Hindlimb muscle (tissue), 1 donor: ENCODE measurements at regions not wholly inside any gene's neighbourhood (a gene's known extent, or its start where the extent isn't known, plus 50 kb on each side); places are given as distances from the start of the nearest gene placed in this dataset.

Source experiments
- DNase-seq: peaks from one replicate; pipeline ENCODE4 v3.0.0-alpha.2; 2013

DNA sequence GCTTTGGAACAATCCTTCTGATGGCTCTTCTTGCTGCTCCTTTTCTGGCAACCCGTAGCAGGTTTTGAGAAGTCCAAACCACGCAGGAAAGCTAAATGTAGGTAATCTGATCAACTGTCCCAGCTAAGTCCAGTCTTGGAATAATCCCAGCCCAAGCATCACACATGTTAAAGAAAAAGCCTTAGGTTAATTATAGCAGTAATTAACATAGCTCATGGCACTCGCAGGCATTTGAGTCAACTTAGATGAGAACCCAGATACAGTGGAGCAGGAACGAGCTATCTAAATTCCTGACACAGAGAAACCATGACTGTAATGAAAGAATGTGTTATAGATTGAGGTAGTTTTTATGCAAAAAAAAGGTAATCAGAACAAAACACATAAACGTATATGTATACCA is 844.8 kb downstream of the CDH9 start:
- no peak for DNase-seq

DNA sequence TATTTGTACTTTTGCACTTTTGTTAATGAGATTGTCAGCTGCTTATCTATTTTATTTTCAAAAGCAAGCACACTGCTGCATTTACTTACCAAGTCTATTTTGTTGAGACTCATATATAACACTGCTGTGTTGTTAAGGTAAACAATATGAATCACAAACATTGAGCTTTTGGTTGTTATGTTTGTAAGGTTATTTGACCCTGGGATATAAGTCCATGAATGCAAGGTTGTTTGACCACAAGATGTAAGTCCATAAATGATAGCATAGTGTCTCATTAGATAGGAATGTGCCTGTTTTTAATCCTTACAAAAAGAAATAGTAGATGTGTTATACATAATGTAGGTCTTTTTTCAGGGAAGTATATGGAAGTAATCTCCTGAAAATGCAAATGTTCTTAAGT is 845.9 kb downstream of the CDH9 start:
- DNase-seq, result no peak

DNA sequence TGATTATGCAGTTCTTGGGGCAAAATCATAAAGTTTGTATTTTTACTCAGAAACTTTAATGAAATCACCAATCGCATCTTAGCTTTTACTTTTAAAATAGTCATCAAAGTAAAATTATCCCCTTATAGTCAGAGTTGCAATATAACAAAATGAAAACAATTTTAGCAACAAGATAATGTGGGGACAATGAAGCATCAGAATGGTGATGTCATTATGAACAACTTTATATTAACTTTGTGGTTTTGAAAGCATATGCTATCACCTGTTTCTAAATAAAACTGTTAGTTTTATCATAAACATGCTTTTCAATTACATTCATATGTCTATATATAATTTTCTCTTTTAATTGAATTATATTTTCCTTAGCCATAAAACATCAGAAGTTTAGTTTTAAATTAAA is 856.8 kb downstream of the CDH9 start:
- no peak for DNase-seq

DNA sequence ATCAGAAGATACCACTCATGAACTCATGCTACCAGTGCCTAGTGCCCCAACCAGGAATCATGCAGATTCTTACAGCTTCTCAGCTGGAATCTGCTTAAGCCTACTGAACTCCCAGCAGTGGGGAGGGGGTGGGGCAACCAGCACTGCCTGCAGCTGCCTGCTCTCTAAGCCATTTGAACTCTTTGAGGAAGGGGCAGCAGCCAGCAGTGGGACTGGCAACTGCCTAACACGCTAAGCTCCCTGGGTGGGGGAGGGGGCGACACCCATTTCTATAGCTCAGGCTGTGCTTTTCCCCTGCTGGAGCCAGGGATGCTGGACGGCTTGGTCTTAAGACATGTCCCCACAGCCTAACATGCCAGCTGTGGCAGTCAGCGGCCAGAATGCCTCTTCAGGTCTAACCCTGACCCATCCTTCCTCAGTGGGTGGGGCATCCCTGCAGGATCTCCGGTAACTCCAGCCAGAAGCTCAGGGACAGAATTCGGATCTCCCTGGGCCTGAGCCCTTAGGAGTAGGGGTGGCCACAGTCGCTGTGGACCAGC is 889.7 kb downstream of the CDH9 start:
- DNase-seq, result no peak

DNA sequence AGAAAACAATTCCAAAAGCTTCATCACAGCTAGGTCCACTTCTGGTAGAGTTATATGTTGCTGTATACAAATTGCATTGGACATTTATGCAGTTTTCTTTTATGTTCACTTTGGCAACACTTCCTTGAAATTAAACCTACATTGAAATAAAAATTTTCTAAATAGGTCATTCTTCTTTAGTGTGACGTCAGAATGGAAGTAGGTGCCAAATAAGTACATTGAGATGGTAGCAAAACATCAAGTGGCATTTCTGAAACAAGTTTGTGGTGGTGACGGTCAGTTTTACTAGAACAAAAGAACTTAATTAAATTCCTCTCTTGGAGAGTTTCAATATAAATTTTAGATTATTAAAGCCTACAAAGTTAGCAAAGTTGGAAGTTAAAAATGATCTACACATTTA is 895.1 kb downstream of the CDH9 start:
- DNase-seq, result no peak

DNA sequence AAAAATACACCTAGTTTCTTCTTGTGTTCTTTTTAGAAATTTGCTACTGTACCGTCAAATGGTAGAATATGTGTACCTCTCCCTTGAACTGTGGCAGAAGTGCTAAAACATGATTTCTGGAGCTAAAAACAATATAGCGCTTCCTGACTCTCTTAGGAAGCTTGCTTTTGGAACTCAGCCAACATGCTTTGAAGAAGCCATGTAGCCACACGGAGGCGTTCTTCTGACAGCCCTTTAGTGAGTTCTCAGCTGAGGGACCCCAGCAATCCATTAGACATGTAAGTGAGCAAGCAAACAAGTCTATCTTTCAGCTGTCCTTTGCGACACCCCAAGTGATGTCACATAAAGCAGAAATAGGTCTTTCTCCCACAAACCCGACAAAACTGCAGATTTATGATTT is 917.0 kb downstream of the CDH9 start:
- DNase-seq, result peak; percentile 23

DNA sequence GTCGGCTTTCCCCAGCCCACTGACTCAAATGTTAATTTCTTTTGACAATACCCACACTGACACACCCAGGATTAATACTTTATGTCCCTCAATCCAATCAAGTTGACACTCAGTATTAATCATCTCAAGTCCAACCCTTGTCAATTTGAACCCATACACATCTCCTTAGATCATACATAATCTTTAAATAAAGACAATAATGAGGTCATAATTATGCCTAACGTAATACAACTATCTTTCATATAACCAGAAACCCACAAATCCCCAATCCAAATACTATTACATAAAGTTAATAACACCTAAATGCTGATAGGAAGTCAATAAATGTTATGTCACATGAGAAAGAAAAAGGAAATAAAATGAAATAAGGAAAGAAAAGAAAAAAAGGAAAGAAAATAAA is 934.2 kb downstream of the CDH9 start:
- DNase-seq, result no peak

DNA sequence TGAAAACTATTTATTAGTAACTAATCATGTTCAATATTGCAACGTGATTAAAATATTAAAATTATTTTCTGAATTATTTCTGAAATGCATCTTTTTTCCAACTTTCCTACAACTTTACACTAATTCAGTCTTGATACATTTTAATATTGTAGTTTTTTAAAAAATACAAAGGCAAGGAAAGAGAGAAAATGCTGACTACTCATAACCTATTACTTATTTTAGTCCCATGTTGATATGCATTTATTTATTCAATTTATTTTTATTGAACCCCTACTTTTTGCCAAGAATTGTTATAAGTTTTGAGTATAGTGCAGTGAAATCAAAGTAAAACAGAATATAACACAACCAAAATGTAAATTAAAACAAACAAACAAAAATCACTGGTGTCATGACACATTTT is 978.2 kb downstream of the CDH9 start:
- no peak for DNase-seq

DNA sequence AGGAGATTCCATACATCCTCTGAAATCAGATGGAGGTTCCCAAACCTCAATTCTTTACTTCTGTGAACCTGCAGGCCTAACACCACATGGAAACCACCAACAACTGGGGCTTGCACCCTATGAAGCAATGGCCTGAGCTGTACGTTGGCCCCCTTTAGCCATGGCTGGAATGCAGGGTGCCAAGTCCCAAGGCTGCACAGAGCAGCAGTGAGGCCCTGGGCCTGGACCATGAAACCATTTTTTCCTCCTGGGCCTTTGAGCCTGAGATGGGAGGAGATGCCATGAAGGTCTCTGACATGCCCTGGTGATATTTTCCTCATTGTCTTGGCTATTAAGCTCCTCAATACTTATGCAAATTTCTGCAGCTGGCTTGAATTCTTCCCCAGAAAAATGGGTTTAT is 983.8 kb downstream of the CDH9 start:
- DNase-seq, result no peak

DNA sequence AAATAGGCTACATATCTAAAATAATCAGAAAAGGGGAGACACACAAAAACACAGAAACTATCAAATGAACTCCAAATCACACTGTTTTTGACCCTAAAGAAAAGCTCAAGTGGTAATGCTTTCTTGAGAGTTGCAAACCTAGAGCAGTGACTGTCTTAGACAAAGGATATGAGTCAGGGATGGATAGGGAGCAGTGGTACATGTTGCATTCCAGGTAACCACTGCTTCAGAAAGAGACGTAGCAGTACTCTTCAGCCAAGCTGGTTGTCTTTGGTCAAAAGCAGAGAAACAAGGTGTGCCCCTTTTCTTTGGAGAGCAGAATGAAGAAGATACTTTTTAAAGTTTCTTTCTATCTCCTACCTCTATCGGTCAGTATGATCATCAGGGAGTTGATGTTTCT is 1003.6 kb downstream of the CDH9 start:
- DNase-seq, result no peak

DNA sequence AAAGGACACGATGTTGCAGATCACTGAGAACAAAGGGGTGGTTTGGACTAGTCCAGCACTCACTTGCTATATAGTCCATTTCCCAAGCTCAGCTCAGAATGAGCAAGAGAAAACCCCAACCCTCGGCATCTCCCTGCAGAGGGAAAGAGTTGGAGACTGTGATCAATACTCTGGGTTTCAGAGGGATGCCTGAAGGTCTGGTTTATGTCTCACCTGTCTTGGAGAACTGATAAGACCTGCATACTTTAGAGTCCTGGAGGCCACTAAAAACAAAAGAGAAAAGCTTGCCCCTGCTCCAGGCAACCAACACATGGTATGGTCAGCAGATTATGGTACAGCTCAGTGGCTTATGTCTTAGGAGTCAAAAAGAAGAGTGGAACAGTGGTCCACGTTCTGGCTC is 1006.9 kb downstream of the CDH9 start:
- no peak for DNase-seq

DNA sequence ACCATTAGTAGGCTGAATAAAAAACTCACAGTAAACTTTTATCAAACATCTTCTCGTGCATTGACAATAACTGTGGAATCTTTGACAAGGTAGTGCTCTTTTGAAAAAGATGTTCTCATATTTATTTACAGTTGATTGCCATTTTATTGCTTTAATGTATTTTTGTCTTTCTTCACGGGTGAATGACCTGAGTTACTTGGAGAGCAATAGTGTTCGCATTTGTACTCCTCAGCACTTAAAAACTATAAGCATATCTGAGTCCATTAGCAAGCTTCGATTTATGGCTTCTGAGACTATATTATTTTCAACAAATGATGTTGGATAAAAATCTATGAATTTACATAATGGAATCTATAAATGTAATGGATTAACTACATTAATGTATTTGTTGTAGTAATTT is 1012.3 kb downstream of the CDH9 start:
- no peak for DNase-seq

DNA sequence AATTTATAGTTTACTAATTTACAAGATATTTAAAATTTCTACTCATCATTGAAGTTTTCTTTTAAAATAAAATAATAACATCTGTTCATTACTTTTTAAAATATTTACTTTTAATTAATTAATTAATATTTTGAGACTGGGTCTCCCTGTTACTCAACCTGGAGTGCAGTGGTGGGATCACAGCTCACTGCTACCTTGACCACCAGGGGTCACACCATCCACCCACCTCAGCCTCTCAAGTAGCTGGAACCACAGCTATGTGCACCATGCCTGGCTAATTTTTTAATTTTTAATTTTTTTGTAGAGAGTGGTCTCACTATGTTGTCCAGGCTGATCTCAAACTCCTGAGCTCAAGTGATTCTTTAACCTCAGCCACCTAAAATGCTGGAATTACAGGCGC is 1013.6 kb downstream of the CDH9 start:
- DNase-seq, result no peak

DNA sequence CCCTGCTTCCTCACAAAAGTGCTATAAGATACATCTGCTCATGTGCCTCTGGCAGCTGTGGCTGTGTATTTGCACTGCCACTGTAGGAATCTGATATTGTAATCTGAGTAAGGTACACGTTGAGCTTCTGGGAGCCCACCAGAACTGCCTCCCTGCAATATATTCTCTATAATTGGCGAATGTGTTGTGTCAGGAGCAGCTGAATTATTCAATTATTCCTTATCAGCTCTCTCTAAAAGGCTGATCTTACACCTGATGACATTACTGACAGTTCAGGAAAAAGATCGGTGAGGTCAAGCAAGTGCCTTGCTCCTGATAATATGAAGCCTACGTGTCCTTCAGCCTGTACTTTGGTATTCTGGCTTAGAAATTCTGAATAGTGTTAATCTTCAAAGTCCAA is 1015.0 kb downstream of the CDH9 start:
- no peak for DNase-seq

DNA sequence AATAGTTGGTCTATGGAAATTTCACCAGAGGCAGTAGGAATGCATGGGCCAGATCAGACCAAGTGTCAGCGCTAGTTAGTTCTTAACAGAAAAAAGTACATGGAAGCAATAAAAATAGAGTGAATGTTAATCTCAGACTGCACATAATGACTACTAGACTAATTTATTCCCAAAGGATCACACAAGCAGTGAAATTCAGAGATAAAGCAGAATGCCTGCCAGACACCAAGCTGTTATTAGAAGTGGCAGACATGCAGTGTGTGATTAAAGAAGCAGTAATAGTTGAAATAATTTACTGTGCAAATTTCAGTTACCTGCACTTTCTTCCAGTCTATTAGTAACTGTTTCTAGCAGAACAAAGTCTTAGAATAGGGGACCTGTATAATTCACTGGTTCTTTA is 1024.2 kb downstream of the CDH9 start:
- no peak for DNase-seq

DNA sequence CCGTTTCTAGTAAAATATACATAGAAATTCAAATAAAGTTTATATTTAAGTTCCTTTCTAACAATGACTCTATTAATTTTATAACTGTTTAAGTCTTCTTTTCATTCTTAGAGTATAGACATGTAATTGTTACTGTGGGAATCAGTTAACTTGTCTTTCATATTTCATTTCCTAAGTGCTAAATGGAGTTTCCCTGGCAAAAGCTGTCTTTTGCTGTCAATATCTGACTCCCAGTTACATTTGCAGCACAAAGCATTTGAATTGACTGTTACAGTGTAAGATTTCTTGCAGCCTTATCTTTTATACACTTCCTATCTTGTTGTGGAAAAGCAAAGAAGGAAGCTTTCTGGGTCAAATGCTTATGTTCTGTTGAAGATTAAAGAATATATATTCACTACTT is 1026.3 kb downstream of the CDH9 start:
- DNase-seq, result no peak

DNA sequence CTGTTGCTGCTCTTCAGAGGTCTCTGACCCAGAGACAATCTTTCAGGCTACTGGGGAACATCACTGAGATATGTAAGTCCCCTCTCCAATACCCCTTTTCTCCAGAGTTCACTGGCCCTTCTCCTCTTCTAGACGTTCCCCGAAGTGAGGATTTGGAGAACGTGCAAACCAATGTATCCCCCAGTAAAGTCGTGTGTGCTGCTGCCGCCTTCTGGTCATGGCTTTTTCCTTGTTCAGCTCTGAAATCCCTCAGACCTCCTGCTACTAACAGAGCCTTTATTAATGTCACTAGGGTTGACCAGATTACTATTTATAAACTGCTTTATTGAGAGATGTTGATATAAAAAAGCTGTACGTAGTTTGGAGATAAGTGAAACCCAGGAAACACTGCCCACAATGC is 1028.6 kb downstream of the CDH9 start:
- peak; percentile 7 for DNase-seq

DNA sequence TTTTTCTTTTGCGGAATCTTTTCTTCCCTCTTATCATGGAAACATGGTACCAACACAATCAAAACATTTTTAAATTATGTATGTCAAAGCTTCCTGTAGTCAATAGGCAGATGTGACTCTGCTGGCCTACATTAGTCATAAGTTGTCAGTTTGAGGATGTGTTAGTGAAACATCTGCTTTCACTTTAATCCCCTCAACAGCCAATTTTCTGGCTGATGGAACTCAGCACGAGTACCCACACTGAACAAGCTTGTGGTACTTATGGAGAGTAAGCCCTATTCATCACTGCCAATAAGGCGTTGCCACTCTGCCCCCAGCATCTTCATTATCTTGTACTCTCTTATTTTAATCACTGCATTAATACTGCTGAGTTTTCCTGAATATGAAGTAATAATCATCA is 1034.4 kb downstream of the CDH9 start:
- no peak for DNase-seq

DNA sequence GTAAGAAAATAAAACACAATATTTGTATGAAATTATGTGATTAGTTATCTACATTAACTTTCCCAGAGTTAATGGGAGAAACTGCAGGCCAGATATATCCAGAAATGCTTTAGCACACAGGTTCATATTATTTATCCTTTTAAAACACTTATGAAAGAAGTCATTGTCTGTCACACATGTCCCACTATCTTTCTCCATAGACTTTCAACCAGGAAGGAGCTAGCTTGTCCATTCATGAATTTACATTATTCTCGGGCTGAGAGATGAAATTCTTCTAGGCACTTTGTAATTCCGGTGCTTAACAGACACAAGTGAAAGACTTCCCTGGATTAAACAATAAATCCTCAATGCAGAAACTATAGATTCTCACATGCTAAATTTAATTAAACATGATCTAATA is 1043.2 kb downstream of the CDH9 start:
- no peak for DNase-seq

DNA sequence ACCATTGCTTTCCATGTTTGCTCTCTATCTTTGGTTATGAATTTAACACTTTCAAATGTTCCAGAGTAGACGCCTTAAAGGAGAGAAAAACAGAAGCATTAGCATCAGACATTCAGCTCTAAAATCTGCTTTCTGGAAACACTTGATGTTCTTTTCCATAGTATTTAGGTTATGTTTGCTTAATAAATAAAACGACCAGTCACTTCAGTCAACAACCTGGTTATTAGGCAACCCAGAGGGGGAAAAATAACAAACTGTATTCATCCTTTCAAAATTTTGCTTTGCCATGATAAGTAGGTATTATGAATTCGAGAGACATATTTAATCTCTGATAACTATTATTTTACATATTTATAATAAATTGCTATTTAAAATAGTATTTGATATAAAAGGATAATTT is 1044.7 kb downstream of the CDH9 start:
- no peak for DNase-seq

DNA sequence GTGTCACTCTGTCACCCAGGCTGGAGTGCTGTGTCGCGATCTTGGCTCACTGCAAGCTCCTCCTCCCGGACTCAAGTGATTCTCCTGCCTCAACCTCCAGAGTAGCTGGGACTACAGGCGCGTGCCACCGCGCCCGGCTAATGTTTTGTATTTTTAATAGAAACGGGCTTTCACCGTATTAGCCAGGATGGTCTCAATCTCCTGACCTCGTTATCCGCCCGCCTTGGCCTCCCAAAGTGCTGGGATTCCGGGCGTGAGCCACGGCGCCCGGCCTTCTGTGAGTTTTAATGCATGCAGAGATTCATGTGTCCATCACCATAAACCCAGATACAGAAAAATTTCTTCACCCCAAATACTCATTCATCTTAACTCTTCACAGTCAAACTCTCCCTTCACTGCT is 1046.7 kb downstream of the CDH9 start:
- DNase-seq, result no peak

DNA sequence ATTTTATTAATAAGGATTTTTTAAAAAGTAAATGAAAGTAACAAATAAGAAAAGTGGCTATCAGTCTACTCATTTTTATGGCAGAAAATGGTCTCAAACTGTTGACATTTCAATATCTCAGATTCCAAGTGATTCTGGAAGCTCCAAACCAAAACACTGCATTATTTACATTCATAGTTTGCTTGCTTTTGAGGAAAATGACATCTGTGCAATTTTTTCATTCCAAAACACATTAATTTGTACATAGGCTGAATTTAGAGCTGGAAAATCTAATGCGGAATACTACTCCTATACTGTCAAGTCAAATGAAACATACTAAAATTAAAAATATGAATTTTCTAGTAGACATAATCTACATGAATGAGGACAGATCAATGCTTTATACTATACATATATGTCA is 1047.6 kb downstream of the CDH9 start:
- no peak for DNase-seq

DNA sequence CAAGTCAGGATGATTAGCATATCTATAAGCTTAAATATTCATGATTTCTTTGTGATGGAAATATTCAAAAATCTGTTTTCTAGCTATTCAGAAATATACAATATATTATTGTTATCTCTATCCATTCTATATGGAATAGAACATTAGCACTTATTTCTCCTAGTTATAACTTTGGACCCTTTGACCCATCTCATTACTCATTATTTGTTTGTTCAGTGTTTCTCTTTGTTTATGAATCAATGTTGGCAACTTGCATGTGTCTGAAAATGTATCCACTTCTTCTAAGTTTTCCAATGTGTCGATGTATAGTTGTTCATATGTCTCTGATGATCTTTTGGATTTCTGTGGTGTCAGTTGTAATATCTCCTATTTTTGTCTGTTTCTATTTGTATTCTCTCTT is 1059.3 kb downstream of the CDH9 start:
- no peak for DNase-seq

DNA sequence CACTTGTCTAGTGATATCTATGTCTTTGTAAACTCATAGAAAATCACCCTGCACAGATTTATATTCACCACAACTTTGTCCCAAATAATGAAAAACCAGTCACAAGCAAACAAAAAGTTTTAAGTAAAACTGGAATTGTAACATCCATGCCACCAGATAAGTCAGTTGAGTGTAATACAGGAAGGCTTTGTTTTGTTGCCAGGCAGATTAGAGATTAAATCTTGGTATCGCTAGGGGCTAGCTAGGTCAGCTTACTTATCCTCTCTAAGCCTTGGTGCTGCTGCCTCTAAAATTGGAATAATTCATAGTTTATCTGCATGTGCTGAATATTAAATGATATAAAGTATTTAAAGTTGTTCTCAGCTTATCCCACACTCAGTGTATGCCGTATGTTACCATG is 1062.5 kb downstream of the CDH9 start:
- DNase-seq, result no peak

DNA sequence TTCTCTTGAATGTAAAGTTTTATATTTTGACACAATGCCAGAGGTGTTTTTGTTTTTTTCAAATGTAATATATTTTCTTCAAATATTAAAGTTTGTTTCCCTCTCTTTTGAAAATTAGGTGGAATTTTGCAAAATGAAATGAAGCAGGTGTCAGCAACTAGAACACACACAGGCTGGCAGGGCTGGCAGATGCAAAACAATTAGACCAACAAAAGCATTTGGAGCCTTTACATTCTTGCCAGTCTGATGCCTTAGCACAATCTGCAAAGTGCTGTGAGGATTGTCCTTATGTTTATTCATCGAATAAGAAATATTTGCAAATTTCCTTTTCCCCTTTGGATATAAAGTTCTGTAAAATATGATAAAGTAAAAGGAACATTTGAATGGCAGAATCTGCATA is 1063.9 kb downstream of the CDH9 start:
- DNase-seq, result no peak
